NCI-H460 (cell line): ENCODE measurements at regions not wholly inside any gene's neighbourhood (a gene's known extent, or its start where the extent isn't known, plus 50 kb on each side); places are given as distances from the start of the nearest gene placed in this dataset.
"Not testable (repeated sequence)": the region's sequence is repeated elsewhere in the genome, so short reads cannot be mapped to it uniquely, and the experiment has no call there.

Source experiments
- DNase-seq: peaks from one replicate; pipeline ENCODE4 v3.0.0-alpha.2; 2016; ENCODE audit warnings: low read depth; ENCODE audit errors: extremely low read depth

- no peak for DNase-seq
These were observed 135.6 kb downstream of the NUFIP1 start for GRCh38 chr13:44853641-44854040.

GRCh38 chr13:44848920-44849676 lies 140.2 kb downstream of the NUFIP1 start:
- no peak for DNase-seq

GRCh38 chr13:44845281-44846058 lies 143.8 kb downstream of the NUFIP1 start:
- DNase-seq = not testable (repeated sequence)

GRCh38 chr13:44844786-44845185 lies 144.5 kb downstream of the NUFIP1 start:
- no peak for DNase-seq

- no peak for DNase-seq
These were observed 145.9 kb downstream of the NUFIP1 start for GRCh38 chr13:44843403-44843802.

GRCh38 chr13:44842158-44842557 lies 147.1 kb downstream of the NUFIP1 start:
- DNase-seq = no peak

- no peak for DNase-seq
These were observed 149.1 kb downstream of the NUFIP1 start for GRCh38 chr13:44840131-44840530.

GRCh38 chr13:44837250-44837649 lies 152.0 kb downstream of the NUFIP1 start:
- DNase-seq = no peak

GRCh38 chr13:44834404-44834803 lies 154.9 kb downstream of the NUFIP1 start:
- no peak for DNase-seq

- no peak for DNase-seq
These were observed 155.6 kb downstream of the NUFIP1 start for GRCh38 chr13:44833626-44834025.

GRCh38 chr13:44833139-44833538 lies 156.1 kb downstream of the NUFIP1 start:
- DNase-seq = no peak

- no peak for DNase-seq
These were observed 162.5 kb downstream of the NUFIP1 start for GRCh38 chr13:44826591-44827350.

- no peak for DNase-seq
These were observed 163.3 kb downstream of the NUFIP1 start for GRCh38 chr13:44825953-44826352.

GRCh38 chr13:44823555-44823954 lies 165.7 kb downstream of the NUFIP1 start:
- not testable (repeated sequence) for DNase-seq

GRCh38 chr13:44822291-44822690 lies 167.0 kb downstream of the NUFIP1 start:
- no peak for DNase-seq

- no peak for DNase-seq
These were observed 169.5 kb downstream of the NUFIP1 start for GRCh38 chr13:44819772-44820171.

GRCh38 chr13:44819245-44819644 lies 170.0 kb downstream of the NUFIP1 start:
- DNase-seq = peak; percentile 53

- no peak for DNase-seq
These were observed 170.8 kb downstream of the NUFIP1 start for GRCh38 chr13:44818428-44818827.

- DNase-seq = no peak
These were observed 171.3 kb downstream of the NUFIP1 start for GRCh38 chr13:44818016-44818415.

GRCh38 chr13:44817131-44817671 lies 172.1 kb downstream of the NUFIP1 start:
- DNase-seq = no peak

GRCh38 chr13:44816701-44817100 lies 172.6 kb downstream of the NUFIP1 start:
- no peak for DNase-seq
